ENCODE measurements at regions not wholly inside any gene's neighbourhood (a gene's known extent, or its start where the extent isn't known, plus 50 kb on each side); places are given as distances from the start of the nearest gene placed in this dataset.
"Not testable (repeated sequence)": the region's sequence is repeated elsewhere in the genome, so short reads cannot be mapped to it uniquely, and the experiment has no call there.

- H3K27me3 ChIP-seq = no peaks in the 10 kb centered on the region
- no peak for TF ChIP-seq POLR2A (IDR thresholded peaks at IDR 0.05)
- no peak for TF ChIP-seq CTCF (IDR thresholded peaks at IDR 0.05)
- H3K4me3 ChIP-seq = no peak overlapping the region
- H3K27ac ChIP-seq = no peak overlapping the region
- no peaks in the 10 kb centered on the region for H3K4me1 ChIP-seq
- H3K36me3 ChIP-seq = no peaks in the 10 kb centered on the region
- DNase-seq = no peak
- no peaks in the 10 kb centered on the region for H3K9me3 ChIP-seq
- intact Hi-C loops (cut with DNase I; ENCODE audit: low total_unique reads) = no loop called here
These were observed 572.8 kb downstream of the TFAP2A start for GRCh38 chr6:9841886-9842725.

- TF ChIP-seq CTCF (IDR thresholded peaks at IDR 0.05) = no peak
- no peak for TF ChIP-seq POLR2A (IDR thresholded peaks at IDR 0.05)
- intact Hi-C loops (cut with DNase I; ENCODE audit: low total_unique reads) = no loop called here
- Histone ChIP-seq H3K27me3 (no peaks in the 10 kb centered on the region), H3K36me3 (no peaks in the 10 kb centered on the region), H3K9me3 (no peaks in the 10 kb centered on the region), H3K4me1 (no peaks in the 10 kb centered on the region), H3K4me3 (no peak overlapping the region), H3K27ac (peak overlapping the region in 1 of 2 donors; percentile 14)
- no peak for DNase-seq
These were observed 580.6 kb downstream of the TFAP2A start for GRCh38 chr6:9834233-9834632.

- Histone ChIP-seq H3K9me3 (no peaks in the 10 kb centered on the region), H3K27me3 (no peaks in the 10 kb centered on the region), H3K4me3 (no peak overlapping the region), H3K27ac (no peak overlapping the region), H3K36me3 (no peaks in the 10 kb centered on the region), H3K4me1 (no peaks in the 10 kb centered on the region)
- intact Hi-C loops (cut with DNase I; ENCODE audit: low total_unique reads) = no loop called here
- no peak for DNase-seq
- TF ChIP-seq POLR2A (IDR thresholded peaks at IDR 0.05) (no peak), CTCF (IDR thresholded peaks at IDR 0.05) (no peak)
These were observed 583.1 kb downstream of the TFAP2A start for GRCh38 chr6:9831783-9832182.

GRCh38 chr6:9830808-9831207, 584.1 kb downstream of the TFAP2A start:
- TF ChIP-seq CTCF (IDR thresholded peaks at IDR 0.05) (no peak), POLR2A (IDR thresholded peaks at IDR 0.05) (no peak)
- no peaks in the 10 kb centered on the region for H3K4me1 ChIP-seq
- intact Hi-C loops (cut with DNase I; ENCODE audit: low total_unique reads) = no loop called here
- H3K9me3 ChIP-seq = no peaks in the 10 kb centered on the region
- no peak for DNase-seq
- no peaks in the 10 kb centered on the region for H3K27me3 ChIP-seq
- H3K36me3 ChIP-seq = no peaks in the 10 kb centered on the region
- no peak overlapping the region for H3K4me3 ChIP-seq
- H3K27ac ChIP-seq = no peak overlapping the region

- DNase-seq = no peak
- Histone ChIP-seq H3K27ac (no peak overlapping the region), H3K27me3 (no peaks in the 10 kb centered on the region)
These were observed 589.3 kb downstream of the TFAP2A start for GRCh38 chr6:9825526-9825925.

GRCh38 chr6:9810727-9811126, 604.1 kb downstream of the TFAP2A start:
- H3K27me3 ChIP-seq; H3K36me3 ChIP-seq; H3K4me3 ChIP-seq; intact Hi-C loops (cut with DNase I; ENCODE audit: low total_unique reads); H3K4me1 ChIP-seq; H3K9me3 ChIP-seq; H3K27ac ChIP-seq; DNase-seq: not testable (repeated sequence)

More at GRCh38 chr6:9825526-9825925, 589.3 kb downstream of the TFAP2A start:
- no peaks in the 10 kb centered on the region for H3K9me3 ChIP-seq
- no peaks in the 10 kb centered on the region for H3K36me3 ChIP-seq
- no peak for TF ChIP-seq CTCF (IDR thresholded peaks at IDR 0.05)
- TF ChIP-seq POLR2A (IDR thresholded peaks at IDR 0.05) = no peak
- no peaks in the 10 kb centered on the region for H3K4me1 ChIP-seq
- intact Hi-C loops (cut with DNase I; ENCODE audit: low total_unique reads) = no loop called here
- no peak overlapping the region for H3K4me3 ChIP-seq

All from uterus (tissue), 3 donors.